T-helper 2 cell treated with Interferon-gamma antibody and Interleukin-4, amounts not matched to agents 5 μg/mL and 100 μg/mL, for 36 hours (primary cell): ENCODE measurements at regions not wholly inside any gene's neighbourhood (a gene's known extent, or its start where the extent isn't known, plus 50 kb on each side); places are given as distances from the start of the nearest gene placed in this dataset.
"Not testable (repeated sequence)": the region's sequence is repeated elsewhere in the genome, so short reads cannot be mapped to it uniquely, and the experiment has no call there.

Experiments
- DNase-seq: peaks from one replicate; pipeline ENCODE4 v3.0.0; 2021; ENCODE audit warnings: low spot score
- H3K27ac Mint-ChIP-seq: one replicate; pipeline ENCODE4 v1.8.0; 2021; ENCODE audit warnings: mild to moderate bottlenecking, mixed read lengths
- H3K27me3 Mint-ChIP-seq: one replicate; pipeline ENCODE4 v1.8.0; 2021; ENCODE audit warnings: low read depth, mixed read lengths
- H3K36me3 Mint-ChIP-seq: one replicate; pipeline ENCODE4 v1.8.0; 2021; ENCODE audit warnings: low read depth, mixed read lengths
- H3K4me1 Mint-ChIP-seq: one replicate; pipeline ENCODE4 v1.8.0; 2021; ENCODE audit warnings: low read depth, mixed read lengths
- H3K4me3 Mint-ChIP-seq: one replicate; pipeline ENCODE4 v1.8.0; 2022; ENCODE audit warnings: mild to moderate bottlenecking, moderate library complexity, mixed read lengths
- H3K9me3 Mint-ChIP-seq: one replicate; pipeline ENCODE4 v1.8.0; 2021; ENCODE audit warnings: mixed read lengths

GRCh38 chr13:59409211-59409610, 754.5 kb downstream of the DIAPH3 start:
- Mint-ChIP-seq H3K36me3 (no peaks in the 10 kb centered on the region), H3K4me3 (no peak overlapping the region), H3K27me3 (no peaks in the 10 kb centered on the region), H3K27ac (no peak overlapping the region), H3K9me3 (peaks cover 29% of the 10 kb centered on the region), H3K4me1 (no peaks in the 10 kb centered on the region)
- DNase-seq, result no peak

GRCh38 chr13:59409634-59410200, 754.0 kb downstream of the DIAPH3 start:
- Mint-ChIP-seq H3K36me3 (no peaks in the 10 kb centered on the region), H3K9me3 (peaks cover 28% of the 10 kb centered on the region), H3K27me3 (no peaks in the 10 kb centered on the region), H3K4me1 (no peaks in the 10 kb centered on the region), H3K4me3 (no peak overlapping the region), H3K27ac (no peak overlapping the region)
- DNase-seq, result no peak

GRCh38 chr13:59413126-59413525, 750.6 kb downstream of the DIAPH3 start:
- H3K27ac Mint-ChIP-seq, result no peak overlapping the region
- H3K36me3 Mint-ChIP-seq, result no peaks in the 10 kb centered on the region
- no peaks in the 10 kb centered on the region for H3K9me3 Mint-ChIP-seq
- no peak overlapping the region for H3K4me3 Mint-ChIP-seq
- no peaks in the 10 kb centered on the region for H3K4me1 Mint-ChIP-seq
- no peak for DNase-seq
- no peaks in the 10 kb centered on the region for H3K27me3 Mint-ChIP-seq

- Mint-ChIP-seq H3K36me3 (no peaks in the 10 kb centered on the region), H3K4me1 (no peaks in the 10 kb centered on the region), H3K27me3 (no peaks in the 10 kb centered on the region), H3K9me3 (no peaks in the 10 kb centered on the region), H3K27ac (no peak overlapping the region), H3K4me3 (no peak overlapping the region)
- DNase-seq, result no peak
Observed at GRCh38 chr13:59414006-59414405, 749.7 kb downstream of the DIAPH3 start.

- DNase-seq, result no peak
- no peaks in the 10 kb centered on the region for H3K36me3 Mint-ChIP-seq
- H3K27ac Mint-ChIP-seq, result no peak overlapping the region
- H3K27me3 Mint-ChIP-seq, result no peaks in the 10 kb centered on the region
- H3K9me3 Mint-ChIP-seq, result no peaks in the 10 kb centered on the region
- no peaks in the 10 kb centered on the region for H3K4me1 Mint-ChIP-seq
- H3K4me3 Mint-ChIP-seq, result no peak overlapping the region
Observed at GRCh38 chr13:59415498-59415897, 748.2 kb downstream of the DIAPH3 start.

- Mint-ChIP-seq H3K4me3 (no peak overlapping the region), H3K27ac (no peak overlapping the region), H3K36me3 (no peaks in the 10 kb centered on the region), H3K4me1 (no peaks in the 10 kb centered on the region), H3K27me3 (no peaks in the 10 kb centered on the region), H3K9me3 (no peaks in the 10 kb centered on the region)
- DNase-seq, result no peak
Observed at GRCh38 chr13:59416561-59416960, 747.2 kb downstream of the DIAPH3 start.

- Mint-ChIP-seq H3K4me3 (no peak overlapping the region), H3K27me3 (no peaks in the 10 kb centered on the region), H3K4me1 (no peaks in the 10 kb centered on the region), H3K27ac (no peak overlapping the region), H3K36me3 (no peaks in the 10 kb centered on the region), H3K9me3 (no peaks in the 10 kb centered on the region)
- DNase-seq, result no peak
Observed at GRCh38 chr13:59422646-59423045, 741.1 kb downstream of the DIAPH3 start.

GRCh38 chr13:59423708-59424340, 739.9 kb downstream of the DIAPH3 start:
- no peak overlapping the region for H3K27ac Mint-ChIP-seq
- H3K9me3 Mint-ChIP-seq, result no peaks in the 10 kb centered on the region
- no peaks in the 10 kb centered on the region for H3K27me3 Mint-ChIP-seq
- no peak overlapping the region for H3K4me3 Mint-ChIP-seq
- DNase-seq, result no peak
- H3K4me1 Mint-ChIP-seq, result no peaks in the 10 kb centered on the region
- no peaks in the 10 kb centered on the region for H3K36me3 Mint-ChIP-seq

GRCh38 chr13:59424661-59425060, 739.1 kb downstream of the DIAPH3 start:
- no peak for DNase-seq

GRCh38 chr13:59425211-59425741, 738.5 kb downstream of the DIAPH3 start:
- Mint-ChIP-seq H3K36me3 (no peaks in the 10 kb centered on the region), H3K9me3 (no peaks in the 10 kb centered on the region), H3K27me3 (no peaks in the 10 kb centered on the region), H3K4me3 (no peak overlapping the region), H3K4me1 (no peaks in the 10 kb centered on the region), H3K27ac (no peak overlapping the region)
- no peak for DNase-seq

More at GRCh38 chr13:59424661-59425060, 739.1 kb downstream of the DIAPH3 start:
- no peaks in the 10 kb centered on the region for H3K36me3 Mint-ChIP-seq
- H3K27ac Mint-ChIP-seq, result no peak overlapping the region
- no peaks in the 10 kb centered on the region for H3K27me3 Mint-ChIP-seq
- no peaks in the 10 kb centered on the region for H3K4me1 Mint-ChIP-seq
- H3K4me3 Mint-ChIP-seq, result no peak overlapping the region
- no peaks in the 10 kb centered on the region for H3K9me3 Mint-ChIP-seq

GRCh38 chr13:59435024-59435423, 728.7 kb downstream of the DIAPH3 start:
- H3K9me3 Mint-ChIP-seq, result peaks cover 20% of the 10 kb centered on the region
- no peaks in the 10 kb centered on the region for H3K4me1 Mint-ChIP-seq
- no peak overlapping the region for H3K27ac Mint-ChIP-seq
- H3K27me3 Mint-ChIP-seq, result no peaks in the 10 kb centered on the region
- no peak overlapping the region for H3K4me3 Mint-ChIP-seq
- DNase-seq, result no peak
- no peaks in the 10 kb centered on the region for H3K36me3 Mint-ChIP-seq

GRCh38 chr13:59437544-59438301, 726.0 kb downstream of the DIAPH3 start:
- no peaks in the 10 kb centered on the region for H3K36me3 Mint-ChIP-seq
- H3K4me1 Mint-ChIP-seq, result peaks cover 5% of the 10 kb centered on the region
- no peak for DNase-seq
- no peak overlapping the region for H3K4me3 Mint-ChIP-seq
- peaks cover 24% of the 10 kb centered on the region for H3K9me3 Mint-ChIP-seq
- no peak overlapping the region for H3K27ac Mint-ChIP-seq
- H3K27me3 Mint-ChIP-seq, result peaks cover 4% of the 10 kb centered on the region

- DNase-seq, result no peak
- Mint-ChIP-seq H3K27ac (no peak overlapping the region), H3K36me3 (no peaks in the 10 kb centered on the region), H3K4me1 (peaks cover 5% of the 10 kb centered on the region), H3K9me3 (peaks cover 10% of the 10 kb centered on the region), H3K27me3 (peaks cover 4% of the 10 kb centered on the region), H3K4me3 (no peak overlapping the region)
Observed at GRCh38 chr13:59439776-59440428, 723.8 kb downstream of the DIAPH3 start.

- not testable (repeated sequence) for H3K36me3 Mint-ChIP-seq, DNase-seq, H3K27me3 Mint-ChIP-seq, H3K27ac Mint-ChIP-seq, H3K9me3 Mint-ChIP-seq, H3K4me1 Mint-ChIP-seq
- peak overlapping the region; percentile 68 for H3K4me3 Mint-ChIP-seq
Observed at GRCh38 chr13:59441068-59441467, 722.7 kb downstream of the DIAPH3 start.
